DOHH2 (cell line): ENCODE measurements at regions not wholly inside any gene's neighbourhood (a gene's known extent, or its start where the extent isn't known, plus 50 kb on each side); places are given as distances from the start of the nearest gene placed in this dataset.

Source experiments
- H3F3A ChIP-seq: fragments of 200-600 bp; sonication (generic), shearing (Covaris generic); 2 replicates; pipeline ENCODE4 v1.6.0; 2016; ENCODE audit warnings: antibody characterized with exemption, mild to moderate bottlenecking; ENCODE audit not compliant: control insufficient read depth, insufficient read depth
- H3K27ac ChIP-seq: fragments of 200-600 bp; sonication (generic); 2 replicates; pipeline ENCODE4 v1.5.1; 2014; ENCODE audit warnings: low read depth, mild to moderate bottlenecking, low read length, moderate library complexity
- H3K27me3 ChIP-seq: fragments of 200-600 bp; sonication (generic); 2 replicates; pipeline ENCODE4 v1.6.1; 2014; ENCODE audit warnings: mild to moderate bottlenecking, low read length, mixed read lengths; ENCODE audit not compliant: control insufficient read depth
- H3K36me3 ChIP-seq: fragments of 200-600 bp; sonication (generic); 2 replicates; pipeline ENCODE4 v1.6.1; 2014; ENCODE audit warnings: mild to moderate bottlenecking, low read length, moderate library complexity, mixed read lengths; ENCODE audit not compliant: control insufficient read depth
- H3K4me1 ChIP-seq: fragments of 200-600 bp; sonication (generic); 2 replicates; pipeline ENCODE4 v1.6.1; 2014; ENCODE audit warnings: mild to moderate bottlenecking, low read length, mixed read lengths; ENCODE audit not compliant: control insufficient read depth
- H3K4me2 ChIP-seq: fragments of 200-600 bp; sonication (generic); 2 replicates; pipeline ENCODE4 v1.6.0; 2014; ENCODE audit warnings: mild to moderate bottlenecking, low read length, moderate library complexity
- H3K4me3 ChIP-seq: fragments of 200-600 bp; sonication (generic); 2 replicates; pipeline ENCODE4 v1.5.1; 2014; ENCODE audit warnings: mild to moderate bottlenecking, low read length, mixed read lengths
- H3K79me2 ChIP-seq: fragments of 200-600 bp; sonication (generic); 2 replicates; pipeline ENCODE4 v1.6.1; 2014; ENCODE audit warnings: mild to moderate bottlenecking, low read length, mixed read lengths; ENCODE audit not compliant: control insufficient read depth
- H3K9me2 ChIP-seq: fragments of 200-600 bp; sonication (generic); replicated peaks from 2 replicates; pipeline ENCODE4 v1.6.1; 2014; ENCODE audit warnings: mild to moderate bottlenecking, low read length, mixed read lengths; ENCODE audit not compliant: control insufficient read depth
- H3K9me3 ChIP-seq: fragments of 200-600 bp; sonication (generic); 2 replicates; pipeline ENCODE4 v1.6.1; 2014; ENCODE audit warnings: antibody characterized with exemption, low read length, mixed read lengths; ENCODE audit not compliant: control insufficient read depth, insufficient read depth
- H4K20me1 ChIP-seq: fragments of 200-600 bp; sonication (generic); 2 replicates; pipeline ENCODE4 v1.6.0; 2014; ENCODE audit warnings: low read depth, mild to moderate bottlenecking, antibody characterized with exemption, low read length, moderate library complexity; ENCODE audit not compliant: control insufficient read depth, insufficient read depth
- EZH2phosphoT487 ChIP-seq: fragments of 200-600 bp; sonication (generic); IDR thresholded peaks from 2 replicates; pipeline ENCODE4 v1.6.1; 2017; ENCODE audit warnings: borderline replicate concordance, mild to moderate bottlenecking, antibody characterized with exemption, low read length, moderate library complexity, mixed read lengths
- TF ChIP-seq, protein P1 (sequence below): fragments of 200-600 bp; sonication (generic); IDR thresholded peaks from one replicate; pipeline ENCODE4 v1.5.1; 2014; ENCODE audit warnings: antibody characterized with exemption, mild to moderate bottlenecking, low read depth, low read length; ENCODE audit not compliant: poor library complexity, severe bottlenecking

DNA sequence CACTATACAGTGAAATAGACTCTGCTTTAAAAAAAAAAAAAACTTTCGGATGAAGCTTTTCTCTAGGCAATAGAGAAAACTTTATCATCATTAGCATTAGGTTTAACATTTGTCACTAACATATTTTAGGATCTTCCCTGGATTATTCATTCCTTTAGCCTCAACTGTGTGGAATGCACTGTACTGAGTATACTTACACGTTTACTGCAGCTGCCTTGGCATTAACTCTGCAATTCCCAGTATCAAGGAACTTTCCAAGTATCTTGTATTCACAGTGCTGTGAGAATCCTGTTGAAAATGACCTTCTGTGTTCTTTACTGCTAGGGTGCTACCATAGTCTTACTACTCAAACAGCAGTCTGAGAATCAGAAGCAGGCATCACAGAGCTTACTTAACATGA is 328.2 kb upstream of the COL3A1 start:
- Histone ChIP-seq H3K4me3 (no peak overlapping the region), H3K9me3 (no peaks in the 10 kb centered on the region), H3K27ac (no peak overlapping the region), H3K27me3 (no peaks in the 10 kb centered on the region), H3K79me2 (no peaks in the 10 kb centered on the region), H3K4me2 (no peak overlapping the region), H3F3A (no peaks in the 10 kb centered on the region), H3K36me3 (no peaks in the 10 kb centered on the region), H4K20me1 (no peaks in the 10 kb centered on the region), H3K4me1 (no peaks in the 10 kb centered on the region), H3K9me2 (no peaks in the 10 kb centered on the region)
- TF ChIP-seq EZH2phosphoT487 = no peak
- TF ChIP-seq, protein P1, sequence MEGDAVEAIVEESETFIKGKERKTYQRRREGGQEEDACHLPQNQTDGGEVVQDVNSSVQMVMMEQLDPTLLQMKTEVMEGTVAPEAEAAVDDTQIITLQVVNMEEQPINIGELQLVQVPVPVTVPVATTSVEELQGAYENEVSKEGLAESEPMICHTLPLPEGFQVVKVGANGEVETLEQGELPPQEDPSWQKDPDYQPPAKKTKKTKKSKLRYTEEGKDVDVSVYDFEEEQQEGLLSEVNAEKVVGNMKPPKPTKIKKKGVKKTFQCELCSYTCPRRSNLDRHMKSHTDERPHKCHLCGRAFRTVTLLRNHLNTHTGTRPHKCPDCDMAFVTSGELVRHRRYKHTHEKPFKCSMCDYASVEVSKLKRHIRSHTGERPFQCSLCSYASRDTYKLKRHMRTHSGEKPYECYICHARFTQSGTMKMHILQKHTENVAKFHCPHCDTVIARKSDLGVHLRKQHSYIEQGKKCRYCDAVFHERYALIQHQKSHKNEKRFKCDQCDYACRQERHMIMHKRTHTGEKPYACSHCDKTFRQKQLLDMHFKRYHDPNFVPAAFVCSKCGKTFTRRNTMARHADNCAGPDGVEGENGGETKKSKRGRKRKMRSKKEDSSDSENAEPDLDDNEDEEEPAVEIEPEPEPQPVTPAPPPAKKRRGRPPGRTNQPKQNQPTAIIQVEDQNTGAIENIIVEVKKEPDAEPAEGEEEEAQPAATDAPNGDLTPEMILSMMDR = no peak

DNA sequence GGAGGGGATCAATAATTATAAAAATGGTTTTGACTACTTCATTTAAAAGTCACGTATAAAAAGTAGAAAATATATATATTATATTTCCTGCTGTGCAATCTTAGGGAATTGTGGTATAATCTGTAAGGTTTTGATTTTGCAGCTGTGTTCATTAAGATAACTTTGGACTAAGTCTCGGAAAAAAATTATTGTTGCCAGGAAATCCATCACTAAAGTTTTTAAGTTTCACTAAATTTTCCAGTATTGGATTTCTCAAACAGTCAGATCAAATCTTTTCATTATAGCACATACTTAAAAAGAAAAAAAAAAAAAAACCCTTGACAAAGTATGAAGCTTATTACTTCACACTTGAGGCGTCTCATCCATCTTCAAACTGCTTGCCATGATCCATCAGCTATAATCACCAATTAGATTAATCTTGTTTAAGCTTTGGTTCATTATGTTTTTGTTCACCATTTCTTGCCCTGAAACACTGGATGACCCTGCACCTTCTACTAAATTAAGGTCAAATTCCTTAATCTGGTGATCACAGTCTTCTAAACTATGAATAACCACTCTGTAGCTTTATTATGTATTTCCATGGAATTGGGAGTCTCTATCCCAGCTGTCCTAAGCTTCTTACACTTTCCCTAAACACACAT is 326.6 kb upstream of the COL3A1 start:
- Histone ChIP-seq H3K27ac (no peak overlapping the region), H4K20me1 (no peaks in the 10 kb centered on the region), H3K27me3 (no peaks in the 10 kb centered on the region), H3K4me3 (no peak overlapping the region), H3K4me1 (no peaks in the 10 kb centered on the region), H3K36me3 (no peaks in the 10 kb centered on the region), H3K79me2 (no peaks in the 10 kb centered on the region), H3K9me3 (no peaks in the 10 kb centered on the region; the same call in 1 of the 2 replicates), H3F3A (no peaks in the 10 kb centered on the region), H3K9me2 (no peaks in the 10 kb centered on the region), H3K4me2 (no peak overlapping the region)
- TF ChIP-seq, protein P1 = no peak
- no peak for TF ChIP-seq EZH2phosphoT487

DNA sequence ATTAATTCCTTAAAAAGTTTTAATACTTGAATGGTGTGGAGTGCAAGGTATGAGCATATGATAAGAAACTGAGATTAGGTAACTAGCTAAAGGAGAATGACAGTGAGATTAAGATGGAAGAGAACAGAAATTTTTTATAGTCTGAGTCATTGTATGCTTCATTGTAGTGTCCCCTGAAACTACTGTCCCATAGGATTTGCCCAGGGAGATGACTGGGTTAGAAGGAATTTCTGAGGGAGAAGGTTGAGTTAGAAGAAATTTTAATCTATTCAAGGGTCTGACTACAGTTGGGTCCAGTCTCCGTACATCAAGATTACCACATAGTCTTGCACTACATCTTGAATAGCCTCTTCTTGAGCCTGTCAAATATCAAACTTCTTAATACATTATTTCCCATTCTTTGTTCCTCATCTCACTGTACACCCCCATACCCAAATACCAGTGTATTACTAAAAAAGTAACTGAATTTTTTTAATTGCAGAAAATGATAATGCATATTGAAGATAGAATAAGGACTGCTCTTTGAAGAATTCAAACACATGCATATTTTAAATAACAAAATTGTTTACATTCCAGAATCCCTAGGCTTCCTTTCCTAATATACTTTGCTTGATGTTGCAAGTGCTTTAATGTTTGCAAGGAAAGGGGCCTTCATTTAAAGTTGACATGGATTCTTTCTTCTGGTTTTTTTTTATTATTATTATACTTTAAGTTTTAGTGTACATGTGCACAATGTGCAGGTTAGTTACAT is 314.3 kb upstream of the COL3A1 start:
- Histone ChIP-seq H3F3A (no peaks in the 10 kb centered on the region), H3K27me3 (no peaks in the 10 kb centered on the region), H3K27ac (no peak overlapping the region), H4K20me1 (no peaks in the 10 kb centered on the region), H3K9me3 (no peaks in the 10 kb centered on the region), H3K4me2 (no peak overlapping the region), H3K4me3 (no peak overlapping the region), H3K79me2 (no peaks in the 10 kb centered on the region), H3K4me1 (no peaks in the 10 kb centered on the region), H3K36me3 (no peaks in the 10 kb centered on the region), H3K9me2 (no peaks in the 10 kb centered on the region)
- TF ChIP-seq EZH2phosphoT487 = no peak
- TF ChIP-seq, protein P1 = no peak
